NB4 (cell line): ENCODE measurements at regions not wholly inside any gene's neighbourhood (a gene's known extent, or its start where the extent isn't known, plus 50 kb on each side); places are given as distances from the start of the nearest gene placed in this dataset.
"Not testable (repeated sequence)": the region's sequence is repeated elsewhere in the genome, so short reads cannot be mapped to it uniquely, and the experiment has no call there.

Experiments
- DNase-seq: peaks from one replicate; pipeline ENCODE4 v3.0.0; 2010; ENCODE audit warnings: low read depth
- H3K4me3 ChIP-seq: one replicate; pipeline ENCODE4 v1.5.1; 2011; ENCODE audit warnings: mild to moderate bottlenecking, low read depth, low read length, moderate library complexity
- MYC ChIP-seq: IDR thresholded peaks from 2 replicates; pipeline ENCODE4 v1.6.1; 2011; ENCODE audit warnings: low read depth, low read length
- POLR2A ChIP-seq: IDR thresholded peaks from 2 replicates; pipeline ENCODE4 v1.6.1; 2011; ENCODE audit warnings: mild to moderate bottlenecking; ENCODE audit not compliant: insufficient read length; ENCODE audit errors: extremely low read depth
- TF ChIP-seq, protein P1 (sequence below): IDR thresholded peaks from 2 replicates; pipeline ENCODE4 v1.6.1; 2011; ENCODE audit warnings: low read depth, low read length
- TF ChIP-seq, protein P2 (sequence below): IDR thresholded peaks from one replicate; pipeline ENCODE4 v1.5.1; 2012; ENCODE audit warnings: low read depth, low read length

DNA sequence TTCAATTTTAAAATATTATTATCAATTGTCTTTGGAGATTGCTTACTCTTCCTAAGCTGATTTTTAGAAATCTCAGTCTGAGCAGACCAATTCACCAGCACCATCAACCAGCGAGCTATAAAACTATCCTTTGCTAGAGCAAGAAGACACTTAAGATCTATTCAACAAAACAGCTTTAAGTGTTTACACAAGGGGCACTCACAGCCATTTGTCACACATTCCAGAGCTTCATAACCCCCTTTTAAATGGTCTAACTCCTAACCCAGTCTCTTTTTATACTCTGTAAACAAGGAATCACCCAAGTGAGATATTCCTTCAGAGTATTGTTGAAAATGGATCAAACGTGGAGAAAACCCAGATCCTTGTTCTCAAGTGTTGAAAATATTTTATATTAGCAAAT is 1294.1 kb upstream of the CHAC2 start:
- TF ChIP-seq, protein P1, sequence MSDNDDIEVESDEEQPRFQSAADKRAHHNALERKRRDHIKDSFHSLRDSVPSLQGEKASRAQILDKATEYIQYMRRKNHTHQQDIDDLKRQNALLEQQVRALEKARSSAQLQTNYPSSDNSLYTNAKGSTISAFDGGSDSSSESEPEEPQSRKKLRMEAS: no peak
- no peak for TF ChIP-seq POLR2A
- no peak for TF ChIP-seq MYC
- TF ChIP-seq, protein P2, sequence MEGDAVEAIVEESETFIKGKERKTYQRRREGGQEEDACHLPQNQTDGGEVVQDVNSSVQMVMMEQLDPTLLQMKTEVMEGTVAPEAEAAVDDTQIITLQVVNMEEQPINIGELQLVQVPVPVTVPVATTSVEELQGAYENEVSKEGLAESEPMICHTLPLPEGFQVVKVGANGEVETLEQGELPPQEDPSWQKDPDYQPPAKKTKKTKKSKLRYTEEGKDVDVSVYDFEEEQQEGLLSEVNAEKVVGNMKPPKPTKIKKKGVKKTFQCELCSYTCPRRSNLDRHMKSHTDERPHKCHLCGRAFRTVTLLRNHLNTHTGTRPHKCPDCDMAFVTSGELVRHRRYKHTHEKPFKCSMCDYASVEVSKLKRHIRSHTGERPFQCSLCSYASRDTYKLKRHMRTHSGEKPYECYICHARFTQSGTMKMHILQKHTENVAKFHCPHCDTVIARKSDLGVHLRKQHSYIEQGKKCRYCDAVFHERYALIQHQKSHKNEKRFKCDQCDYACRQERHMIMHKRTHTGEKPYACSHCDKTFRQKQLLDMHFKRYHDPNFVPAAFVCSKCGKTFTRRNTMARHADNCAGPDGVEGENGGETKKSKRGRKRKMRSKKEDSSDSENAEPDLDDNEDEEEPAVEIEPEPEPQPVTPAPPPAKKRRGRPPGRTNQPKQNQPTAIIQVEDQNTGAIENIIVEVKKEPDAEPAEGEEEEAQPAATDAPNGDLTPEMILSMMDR: no peak
- H3K4me3 ChIP-seq: no peak overlapping the region
- DNase-seq: no peak

DNA sequence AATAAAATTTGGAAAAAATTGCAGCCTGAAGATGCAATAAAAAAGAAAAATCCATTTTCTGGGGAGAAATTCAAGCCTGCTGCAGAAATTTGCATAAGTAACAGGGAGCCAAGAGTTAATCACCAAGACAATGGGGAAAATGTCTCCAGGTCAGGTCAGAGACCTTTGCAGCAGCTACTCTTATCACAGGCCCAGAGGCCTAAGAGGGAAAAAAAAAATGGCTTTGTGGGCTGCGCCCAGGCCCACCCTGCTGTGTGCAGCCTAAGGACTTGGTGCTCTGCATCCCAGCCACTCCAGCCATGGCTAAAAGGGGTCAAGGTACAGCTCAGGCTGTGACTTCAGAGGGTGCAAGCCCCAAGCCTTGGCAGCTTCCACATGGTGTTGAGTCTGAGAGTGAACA is 1297.1 kb upstream of the CHAC2 start:
- not testable (repeated sequence) for DNase-seq, H3K4me3 ChIP-seq

DNA sequence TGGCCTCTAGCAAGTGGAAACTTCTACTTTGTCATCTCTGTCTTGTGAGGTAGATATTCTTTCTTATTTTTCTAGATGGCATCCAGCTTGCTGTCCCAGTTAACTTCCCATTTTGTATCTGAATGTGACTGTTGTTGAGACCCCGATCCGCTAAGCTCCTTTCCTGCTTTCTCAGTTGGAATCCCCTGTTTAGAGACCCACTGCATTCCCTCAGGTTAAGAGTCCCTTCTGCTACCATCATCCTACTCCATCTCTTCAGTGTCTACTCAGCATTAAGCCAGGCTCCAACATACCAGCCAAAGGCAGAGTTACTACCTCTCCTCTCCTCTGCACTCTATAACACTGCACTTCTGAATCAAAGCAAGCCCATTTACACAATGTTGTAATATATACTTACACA is 1300.4 kb upstream of the CHAC2 start:
- no peak for DNase-seq
- no peak overlapping the region for H3K4me3 ChIP-seq
- TF ChIP-seq POLR2A: no peak
- no peak for TF ChIP-seq MYC
- TF ChIP-seq, protein P1: no peak

DNA sequence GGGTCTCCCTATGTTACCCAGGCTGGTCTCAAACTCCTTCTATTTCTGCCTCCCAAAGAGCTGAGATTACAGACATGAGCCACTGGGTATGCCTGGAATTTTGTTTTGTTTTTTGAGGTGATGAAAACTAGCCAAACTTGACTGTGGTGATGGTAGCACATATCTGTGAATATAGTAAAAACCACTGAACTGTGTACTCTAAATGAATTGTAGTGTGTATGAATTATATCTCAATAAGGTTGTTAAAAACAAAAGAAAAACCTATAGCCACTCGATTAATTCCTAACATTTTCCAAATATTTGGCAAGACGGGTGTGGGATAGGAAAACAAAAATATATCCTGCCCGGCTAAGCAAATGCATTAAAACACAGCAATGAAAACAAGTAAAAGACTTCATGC is 1302.3 kb upstream of the CHAC2 start:
- no peak for DNase-seq
- TF ChIP-seq MYC (no peak), POLR2A (no peak)
- TF ChIP-seq, protein P2: no peak
- TF ChIP-seq, protein P1: no peak
- H3K4me3 ChIP-seq: no peak overlapping the region

DNA sequence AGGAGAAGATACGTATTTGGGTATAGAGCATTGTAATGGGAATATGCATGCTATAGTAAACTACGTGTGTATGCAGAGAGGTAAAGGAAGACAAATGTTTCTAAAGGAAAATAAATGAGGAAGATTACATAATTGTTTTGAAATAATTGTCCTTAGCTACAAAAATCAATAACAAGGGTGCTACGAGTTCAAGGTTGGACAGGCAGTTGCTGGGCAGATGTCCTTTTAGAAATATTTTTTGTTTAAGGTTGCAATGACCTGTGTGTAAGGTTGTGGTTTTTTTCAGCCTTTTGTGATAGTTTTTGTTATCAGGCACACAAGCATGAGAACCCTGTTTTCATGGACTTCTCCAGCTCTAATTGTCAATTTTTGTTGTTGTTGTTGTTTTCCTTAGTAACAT is 1304.1 kb upstream of the CHAC2 start:
- no peak for DNase-seq
- TF ChIP-seq MYC (no peak), POLR2A (no peak)
- TF ChIP-seq, protein P2: no peak
- TF ChIP-seq, protein P1: no peak
- H3K4me3 ChIP-seq: no peak overlapping the region

DNA sequence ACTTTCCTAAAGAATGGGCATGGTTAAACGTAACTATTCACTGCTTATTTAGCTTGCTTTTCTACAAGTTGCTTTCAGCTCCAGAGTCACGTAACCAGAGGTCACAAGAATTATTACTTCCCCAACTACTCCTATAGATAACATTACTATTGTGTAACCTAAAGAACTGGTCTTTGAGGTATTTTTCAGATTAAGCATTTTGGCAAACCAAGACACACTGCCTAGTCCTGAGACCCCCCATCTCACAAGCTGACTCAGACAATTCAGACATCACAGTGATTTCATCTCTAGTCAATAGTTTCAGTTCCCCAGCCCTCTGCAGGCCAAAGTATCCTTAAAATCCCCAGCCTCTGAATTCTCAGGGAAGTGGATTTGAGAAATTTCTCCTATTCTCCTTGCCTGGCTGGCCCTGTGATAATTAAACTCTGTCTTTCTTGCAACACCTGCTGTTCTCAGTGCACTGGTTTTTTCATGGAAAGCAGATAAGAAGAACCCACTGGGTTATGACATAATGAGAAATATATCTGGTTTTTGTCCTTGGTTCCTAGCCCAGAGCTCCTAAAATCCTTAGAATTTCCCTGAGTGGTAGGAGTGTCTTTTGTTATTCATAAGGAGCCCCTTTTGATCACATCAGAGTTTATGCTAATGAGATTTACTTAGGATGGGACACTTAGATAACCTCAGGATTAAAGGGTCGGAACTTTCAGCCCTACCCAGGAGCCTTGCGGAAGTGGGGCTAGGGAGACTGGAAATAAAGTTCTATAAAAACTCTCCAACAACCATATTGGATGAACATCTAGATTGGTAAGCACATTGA is 1310.8 kb upstream of the CHAC2 start:
- no peak for DNase-seq
- no peak for TF ChIP-seq POLR2A
- TF ChIP-seq, protein P2: no peak
- no peak for TF ChIP-seq MYC
- TF ChIP-seq, protein P1: no peak
- H3K4me3 ChIP-seq: no peak overlapping the region

DNA sequence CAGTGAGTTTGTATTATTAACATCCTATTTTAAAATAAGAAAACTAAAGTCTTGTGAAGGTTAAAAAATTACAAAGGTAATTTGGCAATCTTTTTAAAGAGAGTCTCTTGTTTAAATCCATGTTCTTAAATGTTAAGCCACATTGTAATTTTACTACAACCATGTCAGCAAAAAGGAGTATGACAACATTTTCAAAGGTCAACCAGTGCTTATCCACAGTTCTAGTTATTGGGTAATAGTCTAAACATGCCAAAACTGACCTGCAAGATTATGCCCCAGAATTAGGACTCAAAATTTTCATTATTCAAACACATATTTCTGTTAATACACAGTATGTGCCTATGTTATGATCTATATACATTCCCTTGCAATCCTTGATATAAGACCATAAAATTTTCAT is 1312.6 kb upstream of the CHAC2 start:
- no peak for DNase-seq
- H3K4me3 ChIP-seq: no peak overlapping the region
- TF ChIP-seq, protein P1: no peak
- no peak for TF ChIP-seq POLR2A
- no peak for TF ChIP-seq MYC
- TF ChIP-seq, protein P2: no peak
